Upper lobe of left lung (tissue), 6 donors: ENCODE measurements at regions not wholly inside any gene's neighbourhood (a gene's known extent, or its start where the extent isn't known, plus 50 kb on each side); places are given as distances from the start of the nearest gene placed in this dataset.

Source experiments
- ATAC-seq, 2 donors: fragments of 200-7000 bp; cut with Tn5 transposase; one replicate each; pipeline ENCODE4 v1.9.1; 2022; ENCODE audit warnings: mild to moderate bottlenecking in 2 of 2, moderate library complexity in 2 of 2; ENCODE audit not compliant: low FRiP score in 2 of 2
- DNase-seq, 2 donors: peaks; one replicate each; pipeline ENCODE4 v3.0.0-alpha.2; 2019 to 2020
- H3K27ac ChIP-seq, 4 donors: fragments of 200-600 bp; sonication (generic); one replicate each; pipeline ENCODE4 v1.5.1; 2016 to 2019
- H3K27me3 ChIP-seq, 4 donors: fragments of 200-600 bp; sonication (generic); one replicate each; pipeline ENCODE4 v1.5.1; 2017 to 2019
- H3K36me3 ChIP-seq, 4 donors: fragments of 200-600 bp; sonication (generic); one replicate each; pipeline ENCODE4 v1.5.1; 2016 to 2019
- H3K4me1 ChIP-seq, 4 donors: fragments of 200-600 bp; sonication (generic); one replicate each; pipeline ENCODE4 v1.5.1; 2018 to 2019
- H3K4me3 ChIP-seq, 4 donors: fragments of 200-600 bp; sonication (generic); one replicate each; pipeline ENCODE4 v1.5.1; 2017 to 2019; ENCODE audit warnings: mild to moderate bottlenecking in 2 of 4, moderate library complexity in 1 of 4
- H3K9me3 ChIP-seq, 4 donors: fragments of 200-600 bp; sonication (generic); one replicate each; pipeline ENCODE4 v1.5.1; 2018 to 2019
- EP300 ChIP-seq, 4 donors: sonication (generic); formaldehyde crosslinking; IDR thresholded peaks; one replicate each; pipeline ENCODE4 v1.5.1; 2017; ENCODE audit warnings: antibody characterized with exemption in 4 of 4, control low read depth in 2 of 4
- POLR2A ChIP-seq, 4 donors: fragments of 450-650 bp; IDR thresholded peaks; one replicate each; pipeline ENCODE4 v1.5.1; 2016 to 2017; ENCODE audit warnings: antibody characterized with exemption in 4 of 4, mild to moderate bottlenecking in 2 of 4
- POLR2AphosphoS5 ChIP-seq, 2 donors: sonication (generic); formaldehyde crosslinking; IDR thresholded peaks; one replicate each; pipeline ENCODE4 v1.5.1; 2017; ENCODE audit warnings: antibody characterized with exemption in 2 of 2
- WGBS, 2 donors: methylation state at CpG; one replicate each; pipeline ENCODE4 v1.1.5; 2017 to 2018; 5-methylcytosine and 5-hydroxymethylcytosine counted together
- TF ChIP-seq, protein P1 (sequence below), 6 experiments: fragments of 450-650 bp in 4 of 6; fragments of 200-600 bp in 2 of 6; sonication (generic) in 2 of 6; IDR thresholded peaks; one replicate each; pipeline ENCODE4 v1.5.1; 2016 to 2019; ENCODE audit warnings: antibody characterized with exemption in 6 of 6
- donor health status: DM: no; HTN: no; CAD: no; lungs with moderate emphysema.
- donor health status: DM: no; HTN: yes; CAD: no; lungs with severe emphysema.

DNA sequence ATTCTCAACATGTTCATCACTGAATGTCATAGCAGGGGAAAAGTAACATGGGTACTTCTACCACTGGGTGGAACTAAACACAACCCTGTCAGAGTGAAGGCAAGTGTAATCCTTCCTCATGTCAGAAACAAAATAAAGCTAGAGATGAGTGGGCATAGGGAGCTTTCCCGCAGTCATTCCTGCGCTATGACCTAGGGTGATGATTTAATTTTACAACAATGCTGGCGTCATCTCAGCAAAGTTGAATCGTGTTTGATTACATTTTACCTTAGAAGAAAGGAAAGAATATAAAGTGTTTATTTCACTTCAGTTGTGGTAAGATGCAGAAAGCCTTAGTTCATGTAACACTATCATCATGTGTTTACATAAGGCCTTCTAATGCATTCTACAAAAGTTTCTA, 355.6 kb downstream of the METTL15 start:
- H3K4me3 ChIP-seq: no peak overlapping the region
- TF ChIP-seq POLR2AphosphoS5 (IDR thresholded peaks at IDR 0.05) (no peak), EP300 (IDR thresholded peaks at IDR 0.05) (no peak)
- TF ChIP-seq, protein P1, sequence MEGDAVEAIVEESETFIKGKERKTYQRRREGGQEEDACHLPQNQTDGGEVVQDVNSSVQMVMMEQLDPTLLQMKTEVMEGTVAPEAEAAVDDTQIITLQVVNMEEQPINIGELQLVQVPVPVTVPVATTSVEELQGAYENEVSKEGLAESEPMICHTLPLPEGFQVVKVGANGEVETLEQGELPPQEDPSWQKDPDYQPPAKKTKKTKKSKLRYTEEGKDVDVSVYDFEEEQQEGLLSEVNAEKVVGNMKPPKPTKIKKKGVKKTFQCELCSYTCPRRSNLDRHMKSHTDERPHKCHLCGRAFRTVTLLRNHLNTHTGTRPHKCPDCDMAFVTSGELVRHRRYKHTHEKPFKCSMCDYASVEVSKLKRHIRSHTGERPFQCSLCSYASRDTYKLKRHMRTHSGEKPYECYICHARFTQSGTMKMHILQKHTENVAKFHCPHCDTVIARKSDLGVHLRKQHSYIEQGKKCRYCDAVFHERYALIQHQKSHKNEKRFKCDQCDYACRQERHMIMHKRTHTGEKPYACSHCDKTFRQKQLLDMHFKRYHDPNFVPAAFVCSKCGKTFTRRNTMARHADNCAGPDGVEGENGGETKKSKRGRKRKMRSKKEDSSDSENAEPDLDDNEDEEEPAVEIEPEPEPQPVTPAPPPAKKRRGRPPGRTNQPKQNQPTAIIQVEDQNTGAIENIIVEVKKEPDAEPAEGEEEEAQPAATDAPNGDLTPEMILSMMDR (IDR thresholded peaks at IDR 0.05): no peak
- H3K27ac ChIP-seq: no peak overlapping the region
- H3K9me3 ChIP-seq: no peaks in the 10 kb centered on the region
- ATAC-seq (no peak), DNase-seq (no peak)
- 74 to 81% methylated on average over 4 of the region's 4 CpGs for WGBS, 2 donors
- no peaks in the 10 kb centered on the region for H3K27me3 ChIP-seq
- H3K4me1 ChIP-seq: no peaks in the 10 kb centered on the region
- H3K36me3 ChIP-seq: no peaks in the 10 kb centered on the region

DNA sequence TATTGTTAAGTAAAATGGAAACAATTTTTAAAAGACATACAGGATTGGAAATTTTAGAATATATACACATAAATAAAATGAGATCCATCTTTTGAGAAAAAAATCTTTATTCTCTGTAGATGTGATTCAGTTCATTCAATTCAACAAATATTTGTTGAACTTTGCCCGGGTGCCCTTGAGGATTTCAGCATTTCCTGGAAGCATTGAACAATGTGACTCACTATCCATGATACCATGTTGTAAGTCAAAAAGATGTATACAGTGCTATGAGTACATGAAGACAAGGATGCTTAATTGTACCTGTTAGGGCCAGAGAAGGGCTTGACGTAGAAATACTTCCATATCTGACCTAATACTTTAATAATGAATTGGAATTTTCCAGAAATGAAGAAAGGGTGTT, 353.7 kb downstream of the METTL15 start:
- 77 to 85% methylated on average over 2 of the region's 2 CpGs for WGBS, 2 donors
- Histone ChIP-seq H3K9me3 (no peaks in the 10 kb centered on the region), H3K27me3 (no peaks in the 10 kb centered on the region), H3K36me3 (no peaks in the 10 kb centered on the region), H3K27ac (no peak overlapping the region), H3K4me3 (no peak overlapping the region), H3K4me1 (no peaks in the 10 kb centered on the region)
- DNase-seq (no peak), ATAC-seq (no peak)
- TF ChIP-seq POLR2AphosphoS5 (IDR thresholded peaks at IDR 0.05) (no peak), POLR2A (IDR thresholded peaks at IDR 0.05) (no peak), EP300 (IDR thresholded peaks at IDR 0.05) (no peak)
- TF ChIP-seq, protein P1 (IDR thresholded peaks at IDR 0.05): no peak

DNA sequence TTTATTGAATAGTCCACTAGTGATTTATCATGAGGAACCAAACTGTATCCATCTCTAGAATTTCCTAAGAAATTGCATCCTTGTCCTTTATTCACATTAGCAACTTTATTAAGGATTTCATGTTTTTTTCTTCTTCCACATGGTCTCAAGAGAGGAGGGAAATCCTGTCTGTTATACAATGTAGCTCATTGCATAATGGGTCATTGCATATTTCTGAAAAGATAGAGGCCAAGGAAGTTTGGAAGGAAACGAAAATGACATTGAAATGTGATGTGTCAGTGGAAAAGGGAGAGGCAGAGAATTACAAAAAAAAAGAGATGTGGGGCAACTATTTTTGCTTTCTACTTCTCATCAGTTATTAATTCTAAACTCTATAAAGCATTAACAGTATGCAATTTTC, 353.1 kb downstream of the METTL15 start:
- WGBS, 2 donors: 59 to 63% methylated on average over 1 of the region's 1 CpG
- Histone ChIP-seq H3K9me3 (no peaks in the 10 kb centered on the region), H3K27ac (no peak overlapping the region), H3K36me3 (no peaks in the 10 kb centered on the region), H3K4me3 (no peak overlapping the region), H3K4me1 (no peaks in the 10 kb centered on the region), H3K27me3 (no peaks in the 10 kb centered on the region)
- TF ChIP-seq EP300 (IDR thresholded peaks at IDR 0.05): no peak
- TF ChIP-seq, protein P1 (IDR thresholded peaks at IDR 0.05): no peak
- no peak for TF ChIP-seq POLR2AphosphoS5 (IDR thresholded peaks at IDR 0.05)
- no peak for TF ChIP-seq POLR2A (IDR thresholded peaks at IDR 0.05)
- ATAC-seq (no peak), DNase-seq (no peak)

DNA sequence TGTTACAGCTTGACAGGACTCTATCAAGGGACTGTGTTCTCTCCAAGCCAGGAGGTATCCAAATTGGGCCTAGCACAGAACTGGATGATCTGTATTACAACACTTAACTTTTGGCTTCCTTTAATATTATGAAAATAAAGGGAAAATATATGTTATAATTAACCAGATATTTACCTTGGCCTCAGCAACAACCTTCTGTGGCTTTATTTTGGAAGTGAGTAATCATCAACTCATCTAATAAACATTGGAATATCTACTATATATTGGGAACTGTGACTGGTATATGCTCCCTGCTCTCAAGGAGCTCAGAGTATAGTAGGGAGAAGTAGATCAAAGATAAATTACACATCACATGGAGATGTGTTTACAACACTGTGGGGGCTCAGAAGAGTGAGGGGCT, 352.2 kb downstream of the METTL15 start:
- ATAC-seq (no peak), DNase-seq (no peak)
- Histone ChIP-seq H3K27me3 (no peaks in the 10 kb centered on the region), H3K27ac (no peak overlapping the region), H3K4me3 (no peak overlapping the region), H3K36me3 (no peaks in the 10 kb centered on the region), H3K9me3 (no peaks in the 10 kb centered on the region), H3K4me1 (no peaks in the 10 kb centered on the region)
- no peak for TF ChIP-seq POLR2AphosphoS5 (IDR thresholded peaks at IDR 0.05)
- no peak for TF ChIP-seq EP300 (IDR thresholded peaks at IDR 0.05)
- no peak for TF ChIP-seq POLR2A (IDR thresholded peaks at IDR 0.05)
- TF ChIP-seq, protein P1 (IDR thresholded peaks at IDR 0.05): no peak

DNA sequence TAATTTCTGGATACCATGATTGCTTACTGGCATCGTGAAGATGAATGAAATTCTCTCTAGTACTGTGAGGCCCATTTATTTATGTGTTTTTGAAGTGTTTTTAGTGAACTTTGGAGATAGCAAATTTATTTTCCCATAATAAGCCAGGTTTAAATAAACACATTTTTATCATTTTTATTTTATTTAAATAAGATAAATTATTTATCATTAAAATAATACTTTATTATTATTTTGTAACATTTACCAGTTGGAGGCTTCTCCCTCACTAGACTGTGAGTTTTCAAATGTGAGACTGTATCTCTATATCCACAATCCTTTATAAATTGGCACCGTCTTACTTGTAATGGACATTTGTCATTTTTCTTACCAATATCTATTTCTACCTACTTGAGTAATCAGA, 351.7 kb downstream of the METTL15 start:
- DNase-seq (no peak), ATAC-seq (no peak)
- no peak overlapping the region for H3K4me3 ChIP-seq
- no peaks in the 10 kb centered on the region for H3K4me1 ChIP-seq
- WGBS, 2 donors: 79 to 85% methylated on average over 2 of the region's 2 CpGs
- no peak overlapping the region for H3K27ac ChIP-seq
- TF ChIP-seq POLR2A (IDR thresholded peaks at IDR 0.05): no peak
- no peak for TF ChIP-seq EP300 (IDR thresholded peaks at IDR 0.05)
- TF ChIP-seq, protein P1 (IDR thresholded peaks at IDR 0.05): no peak
- no peaks in the 10 kb centered on the region for H3K9me3 ChIP-seq
- H3K27me3 ChIP-seq: no peaks in the 10 kb centered on the region
- H3K36me3 ChIP-seq: no peaks in the 10 kb centered on the region
